ENCODE measurements at regions not wholly inside any gene's neighbourhood (a gene's known extent, or its start where the extent isn't known, plus 50 kb on each side); places are given as distances from the start of the nearest gene placed in this dataset.

- TF ChIP-seq POLR2A (IDR thresholded peaks at IDR 0.05; ENCODE audit: low read length), result no peak
- TF ChIP-seq, protein P1, sequence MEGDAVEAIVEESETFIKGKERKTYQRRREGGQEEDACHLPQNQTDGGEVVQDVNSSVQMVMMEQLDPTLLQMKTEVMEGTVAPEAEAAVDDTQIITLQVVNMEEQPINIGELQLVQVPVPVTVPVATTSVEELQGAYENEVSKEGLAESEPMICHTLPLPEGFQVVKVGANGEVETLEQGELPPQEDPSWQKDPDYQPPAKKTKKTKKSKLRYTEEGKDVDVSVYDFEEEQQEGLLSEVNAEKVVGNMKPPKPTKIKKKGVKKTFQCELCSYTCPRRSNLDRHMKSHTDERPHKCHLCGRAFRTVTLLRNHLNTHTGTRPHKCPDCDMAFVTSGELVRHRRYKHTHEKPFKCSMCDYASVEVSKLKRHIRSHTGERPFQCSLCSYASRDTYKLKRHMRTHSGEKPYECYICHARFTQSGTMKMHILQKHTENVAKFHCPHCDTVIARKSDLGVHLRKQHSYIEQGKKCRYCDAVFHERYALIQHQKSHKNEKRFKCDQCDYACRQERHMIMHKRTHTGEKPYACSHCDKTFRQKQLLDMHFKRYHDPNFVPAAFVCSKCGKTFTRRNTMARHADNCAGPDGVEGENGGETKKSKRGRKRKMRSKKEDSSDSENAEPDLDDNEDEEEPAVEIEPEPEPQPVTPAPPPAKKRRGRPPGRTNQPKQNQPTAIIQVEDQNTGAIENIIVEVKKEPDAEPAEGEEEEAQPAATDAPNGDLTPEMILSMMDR (IDR thresholded peaks at IDR 0.05), result no peak
- TF ChIP-seq RAD21 (conservative IDR thresholded peaks at IDR 0.05 in 1 of 2, IDR thresholded peaks at IDR 0.05 in 1 of 2), result no peak
- TF ChIP-seq JUN (IDR thresholded peaks at IDR 0.05), result no peak
These were observed 824.9 kb downstream of the RAPGEF2 start for GRCh38 chr4:159927781-159928180.
